IMR-90 (cell line): ENCODE measurements at regions not wholly inside any gene's neighbourhood (a gene's known extent, or its start where the extent isn't known, plus 50 kb on each side); places are given as distances from the start of the nearest gene placed in this dataset.
A peak's percentile ranks its signal among the peaks of the same experiment; 100 is the strongest.

Source experiments
- ATAC-seq: fragments of 200-7000 bp; cut with Tn5 transposase; 2 replicates; pipeline ENCODE4 v1.9.1; 2020; ENCODE audit warnings: low read depth, mild to moderate bottlenecking, moderate library complexity
- BruUV-seq: library from RNA; stranded (reverse); fragments of 400-500 nt; replicated peaks from 2 replicates; lab custom pipeline; 2021; lab: Mats Ljungman, UMichigan
- CTCF ChIA-PET: fragments of 300-600 bp; formaldehyde crosslinking; extraction: SDS; loops from one replicate; lab custom pipeline; 2021; ENCODE audit warnings: antibody characterized with exemption; lab: Yijun Ruan, JAX
- POLR2A ChIA-PET: fragments of 300-600 bp; sonication (Branson Sonifier 250); formaldehyde crosslinking; loops from one replicate; lab custom pipeline; 2022; ENCODE audit warnings: antibody characterized with exemption; ENCODE audit not compliant: unreplicated experiment; lab: Charles Lee
- DNase-seq: peaks from one replicate; pipeline ENCODE4 v3.0.0; 2013
- H2AFZ ChIP-seq: replicated peaks from 2 replicates; pipeline ENCODE3; 2013; ENCODE audit warnings: low read length, mild to moderate bottlenecking; ENCODE audit not compliant: poor library complexity
- H2AK5ac ChIP-seq: 2 replicates; pipeline ENCODE4 v1.6.1; 2013; ENCODE audit warnings: low read depth, low read length, inconsistent platforms
- H2AK9ac ChIP-seq: replicated peaks from 2 replicates; pipeline ENCODE3; 2013; ENCODE audit warnings: mild to moderate bottlenecking, low read depth, low read length, moderate library complexity; ENCODE audit not compliant: poor library complexity
- H2BK120ac ChIP-seq: 2 replicates; pipeline ENCODE4 v1.6.1; 2013; ENCODE audit warnings: low read depth, low read length, inconsistent platforms
- H2BK15ac ChIP-seq: 3 replicates; pipeline ENCODE4 v1.6.1; 2013; ENCODE audit warnings: low read depth, low read length, inconsistent platforms
- H2BK20ac ChIP-seq: 2 replicates; pipeline ENCODE4 v1.6.1; 2013; ENCODE audit warnings: low read depth, mild to moderate bottlenecking, inconsistent platforms, low read length, moderate library complexity
- H2BK5ac ChIP-seq: 2 replicates; pipeline ENCODE4 v1.6.1; 2013; ENCODE audit warnings: mild to moderate bottlenecking, low read depth, low read length, inconsistent platforms; ENCODE audit not compliant: poor library complexity, severe bottlenecking
- H3K14ac ChIP-seq: replicated peaks from 2 replicates; pipeline ENCODE4 v1.6.1; 2013; ENCODE audit warnings: low read depth, low read length, inconsistent platforms
- H3K18ac ChIP-seq: 2 replicates; pipeline ENCODE4 v1.6.1; 2013; ENCODE audit warnings: low read depth, low read length, control low read depth
- H3K23ac ChIP-seq: 2 replicates; pipeline ENCODE4 v1.6.1; 2013; ENCODE audit warnings: low read depth, low read length, inconsistent platforms
- H3K27ac ChIP-seq: 2 replicates; pipeline ENCODE4 v1.5.1; 2013; ENCODE audit warnings: mild to moderate bottlenecking, control low read depth, low read length; ENCODE audit not compliant: insufficient read depth
- H3K27me3 ChIP-seq: 2 replicates; pipeline ENCODE4 v1.6.1; 2013; ENCODE audit warnings: low read length; ENCODE audit not compliant: control insufficient read depth, insufficient read depth
- H3K36me3 ChIP-seq: 2 replicates; pipeline ENCODE4 v1.6.1; 2013; ENCODE audit warnings: low read length, mixed read lengths; ENCODE audit not compliant: control insufficient read depth, insufficient read depth
- H3K4ac ChIP-seq: 2 replicates; pipeline ENCODE4 v1.6.1; 2013; ENCODE audit warnings: low read depth, low read length, inconsistent platforms
- H3K4me1 ChIP-seq: 2 replicates; pipeline ENCODE4 v1.6.1; 2013; ENCODE audit warnings: low read length, mixed read lengths; ENCODE audit not compliant: control insufficient read depth, insufficient read depth
- H3K4me2 ChIP-seq: 2 replicates; pipeline ENCODE4 v1.6.1; 2013; ENCODE audit warnings: low read depth, mild to moderate bottlenecking, control low read depth, low read length, moderate library complexity
- H3K4me3 ChIP-seq: 2 replicates; pipeline ENCODE4 v1.5.1; 2013; ENCODE audit warnings: low read depth, mild to moderate bottlenecking, control low read depth, low read length, moderate library complexity; ENCODE audit not compliant: insufficient read depth
- H3K56ac ChIP-seq: 2 replicates; pipeline ENCODE4 v1.6.1; 2013; ENCODE audit warnings: low read length, inconsistent platforms; ENCODE audit not compliant: insufficient read depth; ENCODE audit errors: extremely low read depth
- H3K79me1 ChIP-seq, 2 experiments: 2 replicates each; pipeline ENCODE4 v1.6.1; 2013; ENCODE audit warnings: low read length in 2 of 2, inconsistent platforms in 1 of 2, low read depth in 1 of 2
- H3K9ac ChIP-seq: 2 replicates; pipeline ENCODE4 v1.6.1; 2013; ENCODE audit warnings: low read depth, low read length, control low read depth
- H3K9me1 ChIP-seq: 2 replicates; pipeline ENCODE4 v1.6.1; 2013; ENCODE audit warnings: low read length, inconsistent platforms; ENCODE audit not compliant: insufficient read depth
- H3K9me3 ChIP-seq: 2 replicates; pipeline ENCODE4 v1.6.1; 2013; ENCODE audit warnings: low read length; ENCODE audit not compliant: control insufficient read depth, insufficient read depth
- H4K20me1 ChIP-seq: 2 replicates; pipeline ENCODE4 v1.6.1; 2013; ENCODE audit warnings: low read length, inconsistent platforms; ENCODE audit not compliant: insufficient read depth
- H4K5ac ChIP-seq: 2 replicates; pipeline ENCODE4 v1.6.1; 2013; ENCODE audit warnings: mild to moderate bottlenecking, low read depth, low read length, control low read depth
- H4K8ac ChIP-seq, 2 experiments: 2 replicates each; pipeline ENCODE4 v1.6.1; 2013; ENCODE audit warnings: low read depth in 2 of 2, low read length in 2 of 2, control low read depth in 1 of 2, inconsistent platforms in 1 of 2
- H4K91ac ChIP-seq: 2 replicates; pipeline ENCODE4 v1.6.1; 2013; ENCODE audit warnings: low read depth, low read length, inconsistent platforms; ENCODE audit not compliant: insufficient read depth
- BHLHE40 ChIP-seq: fragments of 150-350 bp; IDR thresholded peaks from 2 replicates; pipeline ENCODE4 v1.6.1; 2016; ENCODE audit warnings: mild to moderate bottlenecking, low read depth, low read length
- CEBPB ChIP-seq: IDR thresholded peaks from 2 replicates; pipeline ENCODE4 v1.6.1; 2012; ENCODE audit warnings: low read depth, low read length, improper control_type of control experiment
- FOS ChIP-seq: fragments of 150-350 bp; IDR thresholded peaks from 2 replicates; pipeline ENCODE4 v1.6.1; 2016; ENCODE audit warnings: low read depth, low read length
- MAFK ChIP-seq: IDR thresholded peaks from 2 replicates; pipeline ENCODE4 v1.6.1; 2012; ENCODE audit warnings: low read depth, low read length, improper control_type of control experiment
- MAZ ChIP-seq: IDR thresholded peaks from 2 replicates; pipeline ENCODE4 v1.6.1; 2012; ENCODE audit warnings: low read depth, mild to moderate bottlenecking, low read length, improper control_type of control experiment, moderate library complexity, borderline replicate concordance
- MXI1 ChIP-seq: IDR thresholded peaks from 2 replicates; pipeline ENCODE4 v1.6.1; 2012; ENCODE audit warnings: low read depth, mild to moderate bottlenecking, low read length, moderate library complexity, borderline replicate concordance
- NFE2L2 ChIP-seq: fragments of 150-350 bp; IDR thresholded peaks from 2 replicates; pipeline ENCODE4 v1.6.1; 2016; ENCODE audit warnings: low read depth, mild to moderate bottlenecking, low read length
- RAD21 ChIP-seq: IDR thresholded peaks from 2 replicates; pipeline ENCODE4 v1.6.1; 2012; ENCODE audit warnings: low read length, improper control_type of control experiment
- RCOR1 ChIP-seq: IDR thresholded peaks from 2 replicates; pipeline ENCODE4 v1.6.1; 2012; ENCODE audit warnings: mild to moderate bottlenecking, low read length, improper control_type of control experiment; ENCODE audit not compliant: insufficient replicate concordance
- RFX5 ChIP-seq: IDR thresholded peaks from 2 replicates; pipeline ENCODE4 v1.8.0; 2012; ENCODE audit warnings: low read depth, mild to moderate bottlenecking, low read length, moderate library complexity
- WGBS, 2 experiments: methylation state at CpG; one replicate each; pipeline versions ENCODE4 v1.1.5 to v1.1.7; 2013; ENCODE audit warnings: missing lambda C conversion rate in 2 of 2; ENCODE audit not compliant: insufficient read length in 1 of 2; ENCODE audit errors: extremely low coverage in 2 of 2; 5-methylcytosine and 5-hydroxymethylcytosine counted together
- dilution Hi-C: fragments of 300-500 bp; cut with HindIII; formaldehyde crosslinking; loops from one replicate; pipeline ENCODE4 v1.14.3; 2018; ENCODE audit warnings: low sequenced_read_pairs; ENCODE audit not compliant: unreplicated experiment
- in situ Hi-C: fragments of 300-500 bp; cut with MboI; formaldehyde crosslinking; loops from 3 replicates; pipeline ENCODE4 v1.14.3; 2019; ENCODE audit warnings: low sequenced_read_pairs, inconsistent platforms, mixed read lengths
- intact Hi-C: fragments of 100-400 bp; cut with micrococcal nuclease; formaldehyde crosslinking; loops from 2 replicates; pipeline ENCODE4 v1.10.0; 2022
- TF ChIP-seq, protein P1 (sequence below): fragments of 150-350 bp; IDR thresholded peaks from 2 replicates; pipeline ENCODE4 v1.6.1; 2016; ENCODE audit warnings: low read depth, mild to moderate bottlenecking, low read length, moderate library complexity, borderline replicate concordance
- TF ChIP-seq, protein P2 (sequence below): fragments of 150-350 bp; IDR thresholded peaks from 2 replicates; pipeline ENCODE4 v1.6.1; 2017; ENCODE audit warnings: mild to moderate bottlenecking, antibody characterized with exemption, low read length, low read depth
- TF ChIP-seq, protein P3 (sequence below): conservative IDR thresholded peaks from 2 replicates; pipeline ENCODE4 v1.5.1; 2012; ENCODE audit warnings: mild to moderate bottlenecking, low read depth, low read length, improper control_type of control experiment

DNA sequence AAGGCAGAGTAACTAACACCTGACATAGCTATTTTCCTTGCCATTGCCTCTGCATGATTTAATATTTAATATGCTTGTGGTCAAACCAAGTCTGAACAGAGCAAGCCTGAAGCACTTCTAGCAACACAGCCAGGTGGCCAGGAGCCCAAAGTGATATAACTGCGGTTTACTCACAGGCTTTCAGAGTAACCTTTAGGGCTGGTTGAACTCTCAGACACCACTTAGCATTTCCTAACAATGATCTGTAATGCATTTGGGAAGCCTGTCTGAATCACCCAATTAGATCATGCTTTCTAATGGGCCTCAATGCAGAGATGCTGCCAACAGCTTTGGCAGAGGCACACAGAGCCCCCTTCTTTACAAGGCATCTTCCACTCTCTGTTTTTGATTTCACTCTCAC lies 96.1 kb downstream of the FDX1 start:
- Histone ChIP-seq H3K4me1 (peaks cover 14% of the 10 kb centered on the region), H3K4me3 (no peak overlapping the region)
- peak; percentile 62 for ATAC-seq

More for the DNA sequence above, 96.1 kb downstream of the FDX1 start:
- DNase-seq: peak; percentile 92
- no TSS peak for BruUV-seq
- no peaks in the 10 kb centered on the region for H3K79me1 ChIP-seq
- 0 out of 2 replicates have a peak overlapping the region, but pooled peaks have one; percentile 19 for H3K14ac ChIP-seq
- H3K27ac ChIP-seq: no peak overlapping the region
- H2AFZ ChIP-seq: peak overlapping the region; percentile 17
- POLR2A ChIA-PET: no interaction called here
- no peak overlapping the region for H2BK20ac ChIP-seq
- peak overlapping the region; percentile 36; the same call in 1 of the 2 replicates for H3K4ac ChIP-seq
- H3K9me3 ChIP-seq: no peaks in the 10 kb centered on the region
- no peak overlapping the region for H2AK9ac ChIP-seq
- WGBS, 2 experiments: no CpG with 5 or more reads among the region's 1 CpG
- in situ Hi-C loops (no loop called here), intact Hi-C loops (loop anchor here (2.0 kb wide), 1 partner anchor 185 kb away; no protein-coding TSS in a partner anchor), dilution Hi-C loops (no loop called here)
- 0 out of 3 replicates have a peak overlapping the region, but pooled peaks have one; percentile 40 for H2BK15ac ChIP-seq
- no peaks in the 10 kb centered on the region for H4K20me1 ChIP-seq
- H3K27me3 ChIP-seq: no peaks in the 10 kb centered on the region
- H3K4me2 ChIP-seq: no peak overlapping the region
- H4K8ac ChIP-seq: no peak overlapping the region
- H4K91ac ChIP-seq: 0 out of 2 replicates have a peak overlapping the region, but pooled peaks have one; percentile 24
- H3K36me3 ChIP-seq: no peaks in the 10 kb centered on the region
- no peak overlapping the region for H3K9ac ChIP-seq
- H2BK5ac ChIP-seq: no peak overlapping the region
- H3K9me1 ChIP-seq: peaks cover 8% of the 10 kb centered on the region; the same call in 1 of the 2 replicates
- CTCF ChIA-PET: no interaction called here
- TF ChIP-seq MAZ (0 out of 2 replicates have a peak, but pooled peaks have one; percentile 20), RCOR1 (peak; percentile 47), RAD21 (no peak), MXI1 (no peak), NFE2L2 (no peak), RFX5 (no peak), BHLHE40 (peak; percentile 38), FOS (no peak), MAFK (no peak), CEBPB (peak; percentile 44)
- TF ChIP-seq, protein P1, sequence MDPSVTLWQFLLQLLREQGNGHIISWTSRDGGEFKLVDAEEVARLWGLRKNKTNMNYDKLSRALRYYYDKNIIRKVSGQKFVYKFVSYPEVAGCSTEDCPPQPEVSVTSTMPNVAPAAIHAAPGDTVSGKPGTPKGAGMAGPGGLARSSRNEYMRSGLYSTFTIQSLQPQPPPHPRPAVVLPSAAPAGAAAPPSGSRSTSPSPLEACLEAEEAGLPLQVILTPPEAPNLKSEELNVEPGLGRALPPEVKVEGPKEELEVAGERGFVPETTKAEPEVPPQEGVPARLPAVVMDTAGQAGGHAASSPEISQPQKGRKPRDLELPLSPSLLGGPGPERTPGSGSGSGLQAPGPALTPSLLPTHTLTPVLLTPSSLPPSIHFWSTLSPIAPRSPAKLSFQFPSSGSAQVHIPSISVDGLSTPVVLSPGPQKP: no peak
- TF ChIP-seq, protein P2, sequence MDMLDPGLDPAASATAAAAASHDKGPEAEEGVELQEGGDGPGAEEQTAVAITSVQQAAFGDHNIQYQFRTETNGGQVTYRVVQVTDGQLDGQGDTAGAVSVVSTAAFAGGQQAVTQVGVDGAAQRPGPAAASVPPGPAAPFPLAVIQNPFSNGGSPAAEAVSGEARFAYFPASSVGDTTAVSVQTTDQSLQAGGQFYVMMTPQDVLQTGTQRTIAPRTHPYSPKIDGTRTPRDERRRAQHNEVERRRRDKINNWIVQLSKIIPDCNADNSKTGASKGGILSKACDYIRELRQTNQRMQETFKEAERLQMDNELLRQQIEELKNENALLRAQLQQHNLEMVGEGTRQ: no peak
- TF ChIP-seq, protein P3, sequence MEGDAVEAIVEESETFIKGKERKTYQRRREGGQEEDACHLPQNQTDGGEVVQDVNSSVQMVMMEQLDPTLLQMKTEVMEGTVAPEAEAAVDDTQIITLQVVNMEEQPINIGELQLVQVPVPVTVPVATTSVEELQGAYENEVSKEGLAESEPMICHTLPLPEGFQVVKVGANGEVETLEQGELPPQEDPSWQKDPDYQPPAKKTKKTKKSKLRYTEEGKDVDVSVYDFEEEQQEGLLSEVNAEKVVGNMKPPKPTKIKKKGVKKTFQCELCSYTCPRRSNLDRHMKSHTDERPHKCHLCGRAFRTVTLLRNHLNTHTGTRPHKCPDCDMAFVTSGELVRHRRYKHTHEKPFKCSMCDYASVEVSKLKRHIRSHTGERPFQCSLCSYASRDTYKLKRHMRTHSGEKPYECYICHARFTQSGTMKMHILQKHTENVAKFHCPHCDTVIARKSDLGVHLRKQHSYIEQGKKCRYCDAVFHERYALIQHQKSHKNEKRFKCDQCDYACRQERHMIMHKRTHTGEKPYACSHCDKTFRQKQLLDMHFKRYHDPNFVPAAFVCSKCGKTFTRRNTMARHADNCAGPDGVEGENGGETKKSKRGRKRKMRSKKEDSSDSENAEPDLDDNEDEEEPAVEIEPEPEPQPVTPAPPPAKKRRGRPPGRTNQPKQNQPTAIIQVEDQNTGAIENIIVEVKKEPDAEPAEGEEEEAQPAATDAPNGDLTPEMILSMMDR: no peak
- H3K18ac ChIP-seq: no peak overlapping the region
- no peak overlapping the region for H3K23ac ChIP-seq
- H4K5ac ChIP-seq: no peak overlapping the region; the same call in 1 of the 2 replicates
- H2AK5ac ChIP-seq: peak overlapping the region; percentile 77; the same call in 1 of the 2 replicates
- H2BK120ac ChIP-seq: peak overlapping the region; percentile 2; the same call in 1 of the 2 replicates
- no peak overlapping the region for H3K56ac ChIP-seq
